ENCODE measurements at regions not wholly inside any gene's neighbourhood (a gene's known extent, or its start where the extent isn't known, plus 50 kb on each side); places are given as distances from the start of the nearest gene placed in this dataset.

GRCh38 chr1:36696261-36696940 is 213.7 kb upstream of the CSF3R start:
- DNase-seq (no peak), ATAC-seq (ENCODE audit: poor library complexity) (no peak)
- CTCF ChIA-PET, result no interaction called here
- intact Hi-C loops (cut with DNase I, micrococcal nuclease), result no loop called here
- H3K27me3 ChIP-seq (ENCODE audit: control insufficient read depth in 1 of 2, insufficient read depth in 2 of 2, low read length in 2 of 2), result peaks cover 4 to 5% of the 10 kb centered on the region in 2 experiments
- no peaks in the 10 kb centered on the region for H3K36me3 ChIP-seq (ENCODE audit: insufficient read depth, low read length)
- no peaks in the 10 kb centered on the region for H3K4me1 ChIP-seq (ENCODE audit: insufficient read depth, low read length)
- POLR2A ChIA-PET, result no interaction called here
- Mint-ChIP-seq H3K36me3 (ENCODE audit: low read depth) (no peaks in the 10 kb centered on the region), H3K4me3 (no peak overlapping the region), H3K27me3 (peaks cover 22% of the 10 kb centered on the region), H3K27ac (no peak overlapping the region), H3K9me3 (no peaks in the 10 kb centered on the region), H3K4me1 (ENCODE audit: low read depth) (no peaks in the 10 kb centered on the region)
- no peaks in the 10 kb centered on the region for H3K9me3 ChIP-seq (ENCODE audit: control insufficient read depth in 1 of 2, insufficient read depth in 1 of 2, low read length in 2 of 2)
- TF ChIP-seq, protein P1, sequence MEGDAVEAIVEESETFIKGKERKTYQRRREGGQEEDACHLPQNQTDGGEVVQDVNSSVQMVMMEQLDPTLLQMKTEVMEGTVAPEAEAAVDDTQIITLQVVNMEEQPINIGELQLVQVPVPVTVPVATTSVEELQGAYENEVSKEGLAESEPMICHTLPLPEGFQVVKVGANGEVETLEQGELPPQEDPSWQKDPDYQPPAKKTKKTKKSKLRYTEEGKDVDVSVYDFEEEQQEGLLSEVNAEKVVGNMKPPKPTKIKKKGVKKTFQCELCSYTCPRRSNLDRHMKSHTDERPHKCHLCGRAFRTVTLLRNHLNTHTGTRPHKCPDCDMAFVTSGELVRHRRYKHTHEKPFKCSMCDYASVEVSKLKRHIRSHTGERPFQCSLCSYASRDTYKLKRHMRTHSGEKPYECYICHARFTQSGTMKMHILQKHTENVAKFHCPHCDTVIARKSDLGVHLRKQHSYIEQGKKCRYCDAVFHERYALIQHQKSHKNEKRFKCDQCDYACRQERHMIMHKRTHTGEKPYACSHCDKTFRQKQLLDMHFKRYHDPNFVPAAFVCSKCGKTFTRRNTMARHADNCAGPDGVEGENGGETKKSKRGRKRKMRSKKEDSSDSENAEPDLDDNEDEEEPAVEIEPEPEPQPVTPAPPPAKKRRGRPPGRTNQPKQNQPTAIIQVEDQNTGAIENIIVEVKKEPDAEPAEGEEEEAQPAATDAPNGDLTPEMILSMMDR (IDR thresholded peaks at IDR 0.05), result no peak
- H3K27ac ChIP-seq (ENCODE audit: low read depth in 1 of 2, low read length in 2 of 2), result no peak overlapping the region
- H3K4me3 ChIP-seq (ENCODE audit: low read length), result no peak overlapping the region

DNA sequence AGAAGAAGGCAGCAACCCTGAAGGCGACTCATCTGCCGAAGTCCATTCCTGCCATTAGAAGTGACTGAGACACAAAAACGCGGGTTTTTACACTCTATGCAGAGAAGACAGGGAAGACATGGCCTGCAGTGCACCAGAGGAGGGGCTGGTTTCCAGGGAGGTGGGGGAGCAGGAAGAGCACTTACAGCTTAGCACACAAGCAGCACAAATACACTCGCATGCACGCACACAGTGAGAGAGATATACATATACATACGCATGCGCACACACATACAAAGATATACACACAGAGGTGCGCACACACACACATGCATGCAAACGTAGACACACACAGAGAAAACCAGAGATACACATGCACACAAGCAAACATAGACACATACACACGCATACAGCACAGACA is 210.9 kb upstream of the CSF3R start:
- Histone ChIP-seq H3K4me1 (ENCODE audit: insufficient read depth, low read length) (no peaks in the 10 kb centered on the region), H3K27me3 (ENCODE audit: control insufficient read depth in 1 of 2, insufficient read depth in 2 of 2, low read length in 2 of 2) (peaks cover 2 to 7% of the 10 kb centered on the region in 2 experiments), H3K27ac (ENCODE audit: low read depth in 1 of 2, low read length in 2 of 2) (no peak overlapping the region), H3K36me3 (ENCODE audit: insufficient read depth, low read length) (no peaks in the 10 kb centered on the region), H3K4me3 (ENCODE audit: low read length) (no peak overlapping the region), H3K9me3 (ENCODE audit: control insufficient read depth in 1 of 2, insufficient read depth in 1 of 2, low read length in 2 of 2) (no peaks in the 10 kb centered on the region)
- DNase-seq (no peak), ATAC-seq (ENCODE audit: poor library complexity) (no peak)
- no peak overlapping the region for H3K4me3 Mint-ChIP-seq
- intact Hi-C loops (cut with DNase I, micrococcal nuclease), result no loop called here
- no peaks in the 10 kb centered on the region for H3K9me3 Mint-ChIP-seq
- ChIA-PET CTCF (no interaction called here), POLR2A (no interaction called here)
- no peaks in the 10 kb centered on the region for H3K36me3 Mint-ChIP-seq (ENCODE audit: low read depth)
- no peak overlapping the region for H3K27ac Mint-ChIP-seq
- TF ChIP-seq, protein P1 (IDR thresholded peaks at IDR 0.05), result no peak
- H3K4me1 Mint-ChIP-seq (ENCODE audit: low read depth), result no peaks in the 10 kb centered on the region
- peaks cover 16% of the 10 kb centered on the region for H3K27me3 Mint-ChIP-seq

DNA sequence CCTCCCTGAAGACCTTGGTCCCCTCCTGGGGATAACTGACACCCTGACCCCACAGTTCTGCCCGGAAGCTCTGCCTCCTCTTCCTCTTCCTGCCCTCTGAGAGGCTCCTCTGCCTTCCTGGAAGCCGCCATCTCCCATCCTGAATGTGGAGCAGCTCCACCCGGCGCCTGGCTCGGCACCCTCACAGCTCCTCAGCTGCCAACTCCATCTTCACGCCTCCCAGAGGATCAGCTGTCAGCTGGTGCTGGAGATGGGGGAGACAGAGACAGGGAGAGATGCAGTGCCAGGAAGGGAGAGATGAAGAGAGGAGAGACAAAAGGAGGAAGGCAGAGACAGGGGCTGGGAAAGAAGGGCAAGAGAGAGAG is 210.4 kb upstream of the CSF3R start:
- TF ChIP-seq, protein P1 (IDR thresholded peaks at IDR 0.05), result no peak
- intact Hi-C loops (cut with DNase I, micrococcal nuclease), result no loop called here
- no peak overlapping the region for H3K4me3 ChIP-seq (ENCODE audit: low read length)
- H3K27me3 ChIP-seq (ENCODE audit: control insufficient read depth in 1 of 2, insufficient read depth in 2 of 2, low read length in 2 of 2), result peaks cover 2 to 8% of the 10 kb centered on the region in 2 experiments
- no peaks in the 10 kb centered on the region for H3K4me1 Mint-ChIP-seq (ENCODE audit: low read depth)
- ATAC-seq (ENCODE audit: poor library complexity), result no peak
- H3K36me3 Mint-ChIP-seq (ENCODE audit: low read depth), result no peaks in the 10 kb centered on the region
- H3K36me3 ChIP-seq (ENCODE audit: insufficient read depth, low read length), result no peaks in the 10 kb centered on the region
- no peaks in the 10 kb centered on the region for H3K9me3 Mint-ChIP-seq
- no peaks in the 10 kb centered on the region for H3K4me1 ChIP-seq (ENCODE audit: insufficient read depth, low read length)
- no peak overlapping the region for H3K27ac ChIP-seq (ENCODE audit: low read depth in 1 of 2, low read length in 2 of 2)
- H3K9me3 ChIP-seq (ENCODE audit: control insufficient read depth in 1 of 2, insufficient read depth in 1 of 2, low read length in 2 of 2), result no peaks in the 10 kb centered on the region
- no peak overlapping the region for H3K27ac Mint-ChIP-seq
- ChIA-PET POLR2A (no interaction called here), CTCF (no interaction called here)
- H3K4me3 Mint-ChIP-seq, result no peak overlapping the region
- DNase-seq, result no peak
- H3K27me3 Mint-ChIP-seq, result peaks cover 17% of the 10 kb centered on the region

Data from CD4-positive, alpha-beta T cell (primary cell).